ENCODE measurements at regions not wholly inside any gene's neighbourhood (a gene's known extent, or its start where the extent isn't known, plus 50 kb on each side); places are given as distances from the start of the nearest gene placed in this dataset.

DNA sequence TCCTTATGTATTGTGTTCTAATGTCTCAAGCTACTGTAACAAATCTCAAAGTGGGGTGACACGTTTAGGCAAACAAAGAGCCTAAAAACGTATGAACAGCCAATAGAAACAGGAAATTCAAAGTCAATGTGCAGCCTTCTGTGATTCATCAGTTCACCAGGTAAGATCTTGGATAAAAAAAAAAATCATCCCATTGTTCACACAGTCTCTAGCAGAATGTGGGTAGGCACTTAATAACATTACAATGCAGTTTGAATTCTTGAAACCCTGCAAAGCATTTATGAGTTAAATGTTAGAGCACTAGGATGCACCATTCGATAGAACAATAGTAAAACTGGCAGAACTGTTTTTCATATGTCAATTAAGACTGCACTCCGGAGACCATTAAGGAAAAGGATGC, 88.2 kb upstream of the HDAC9 start:
- TF ChIP-seq, protein P1, sequence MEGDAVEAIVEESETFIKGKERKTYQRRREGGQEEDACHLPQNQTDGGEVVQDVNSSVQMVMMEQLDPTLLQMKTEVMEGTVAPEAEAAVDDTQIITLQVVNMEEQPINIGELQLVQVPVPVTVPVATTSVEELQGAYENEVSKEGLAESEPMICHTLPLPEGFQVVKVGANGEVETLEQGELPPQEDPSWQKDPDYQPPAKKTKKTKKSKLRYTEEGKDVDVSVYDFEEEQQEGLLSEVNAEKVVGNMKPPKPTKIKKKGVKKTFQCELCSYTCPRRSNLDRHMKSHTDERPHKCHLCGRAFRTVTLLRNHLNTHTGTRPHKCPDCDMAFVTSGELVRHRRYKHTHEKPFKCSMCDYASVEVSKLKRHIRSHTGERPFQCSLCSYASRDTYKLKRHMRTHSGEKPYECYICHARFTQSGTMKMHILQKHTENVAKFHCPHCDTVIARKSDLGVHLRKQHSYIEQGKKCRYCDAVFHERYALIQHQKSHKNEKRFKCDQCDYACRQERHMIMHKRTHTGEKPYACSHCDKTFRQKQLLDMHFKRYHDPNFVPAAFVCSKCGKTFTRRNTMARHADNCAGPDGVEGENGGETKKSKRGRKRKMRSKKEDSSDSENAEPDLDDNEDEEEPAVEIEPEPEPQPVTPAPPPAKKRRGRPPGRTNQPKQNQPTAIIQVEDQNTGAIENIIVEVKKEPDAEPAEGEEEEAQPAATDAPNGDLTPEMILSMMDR (IDR thresholded peaks at IDR 0.05; ENCODE audit: low read depth, low read length, missing control alignments), result no peak
- H3K4me3 ChIP-seq (ENCODE audit: low read depth, low read length), result no peak overlapping the region
- in situ Hi-C loops (cut with HindIII; ENCODE audit: low sequenced_read_pairs), result no loop called here
- no peak for DNase-seq (ENCODE audit: low read depth)

DNA sequence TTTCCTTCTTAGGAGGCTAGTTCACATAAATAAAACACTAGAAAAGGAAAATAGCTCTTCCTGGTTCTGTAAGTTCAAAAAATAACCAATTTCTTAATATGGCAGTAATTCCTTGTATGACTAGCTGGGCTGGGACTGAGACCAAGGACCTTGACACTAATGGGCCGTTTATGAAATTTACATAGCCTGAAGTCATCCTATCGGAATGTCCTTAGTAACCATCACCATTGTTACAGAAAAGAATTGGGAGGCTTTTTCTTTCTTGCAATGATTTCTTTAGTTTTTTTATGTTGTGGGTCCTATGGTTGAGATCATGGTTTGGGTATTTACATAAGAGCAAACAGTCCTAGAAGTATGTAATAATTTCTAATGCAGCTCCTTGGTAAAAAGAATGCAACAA, 87.1 kb upstream of the HDAC9 start:
- in situ Hi-C loops (cut with HindIII; ENCODE audit: low sequenced_read_pairs), result no loop called here
- peak; percentile 76 for DNase-seq (ENCODE audit: low read depth)
- TF ChIP-seq, protein P1 (IDR thresholded peaks at IDR 0.05; ENCODE audit: low read depth, low read length, missing control alignments), result no peak
- no peak overlapping the region for H3K4me3 ChIP-seq (ENCODE audit: low read depth, low read length)

DNA sequence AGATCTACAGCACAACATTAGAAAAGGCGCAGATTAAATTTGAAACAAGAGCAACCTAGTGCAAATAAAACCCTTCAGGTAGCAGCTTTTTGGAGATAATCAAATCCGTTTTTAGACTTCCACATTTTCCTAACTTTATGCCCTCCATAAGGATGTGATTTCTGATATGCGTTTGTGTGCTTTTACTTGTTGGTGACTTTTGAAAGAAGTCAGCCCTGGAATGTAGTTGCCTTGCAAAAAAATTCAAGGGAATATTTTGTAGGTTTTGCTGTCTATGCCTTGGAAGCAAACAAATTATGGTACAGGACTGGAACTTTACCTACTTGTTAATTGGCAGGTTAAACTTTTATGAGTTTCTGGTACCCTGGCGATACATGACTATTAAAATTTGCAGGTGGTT, 86.7 kb upstream of the HDAC9 start:
- no peak overlapping the region for H3K4me3 ChIP-seq (ENCODE audit: low read depth, low read length)
- DNase-seq (ENCODE audit: low read depth), result no peak
- TF ChIP-seq, protein P1 (IDR thresholded peaks at IDR 0.05; ENCODE audit: low read depth, low read length, missing control alignments), result no peak
- in situ Hi-C loops (cut with HindIII; ENCODE audit: low sequenced_read_pairs), result no loop called here

DNA sequence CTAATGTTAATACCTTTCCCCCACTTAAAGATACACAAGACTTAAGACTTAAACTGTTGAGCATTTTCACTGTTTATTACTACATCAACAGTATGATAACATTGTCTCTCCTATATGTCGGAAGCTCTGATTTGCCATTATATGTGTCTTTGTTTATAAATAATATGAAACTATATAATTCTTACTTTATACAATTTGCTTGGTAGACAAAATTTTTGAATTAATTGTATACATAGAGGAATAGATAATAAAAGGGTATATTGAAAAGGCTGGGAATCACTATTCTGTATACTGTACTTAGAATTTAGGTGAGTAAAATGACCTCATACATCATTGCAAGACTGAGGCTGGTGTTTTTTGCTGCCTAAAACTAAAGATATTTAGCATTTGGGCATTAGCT, 82.1 kb upstream of the HDAC9 start:
- in situ Hi-C loops (cut with HindIII; ENCODE audit: low sequenced_read_pairs), result no loop called here
- DNase-seq (ENCODE audit: low read depth), result no peak
- no peak overlapping the region for H3K4me3 ChIP-seq (ENCODE audit: low read depth, low read length)
- TF ChIP-seq, protein P1 (IDR thresholded peaks at IDR 0.05; ENCODE audit: low read depth, low read length, missing control alignments), result no peak

DNA sequence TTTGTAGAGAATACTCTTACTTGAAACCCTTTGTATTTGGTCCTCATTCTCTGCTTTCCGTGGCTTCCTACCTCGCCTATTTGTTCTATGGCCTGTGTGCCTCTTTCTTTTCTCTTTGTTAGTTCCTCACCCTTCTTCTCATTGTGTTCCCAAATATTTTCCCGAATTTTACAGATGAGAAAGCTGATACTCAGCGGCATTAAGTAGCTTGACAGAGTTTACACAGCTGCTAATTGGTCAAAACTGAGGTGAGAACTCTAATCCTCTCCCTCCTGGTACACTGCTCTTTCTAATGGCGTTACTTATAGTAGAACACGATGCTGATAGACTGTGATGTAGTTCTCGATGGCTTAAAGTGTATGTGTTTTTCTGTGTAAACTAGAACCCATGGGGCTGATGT, 80.7 kb upstream of the HDAC9 start:
- TF ChIP-seq, protein P1 (IDR thresholded peaks at IDR 0.05; ENCODE audit: low read depth, low read length, missing control alignments), result no peak
- no peak for DNase-seq (ENCODE audit: low read depth)
- in situ Hi-C loops (cut with HindIII; ENCODE audit: low sequenced_read_pairs), result no loop called here
- no peak overlapping the region for H3K4me3 ChIP-seq (ENCODE audit: low read depth, low read length)

DNA sequence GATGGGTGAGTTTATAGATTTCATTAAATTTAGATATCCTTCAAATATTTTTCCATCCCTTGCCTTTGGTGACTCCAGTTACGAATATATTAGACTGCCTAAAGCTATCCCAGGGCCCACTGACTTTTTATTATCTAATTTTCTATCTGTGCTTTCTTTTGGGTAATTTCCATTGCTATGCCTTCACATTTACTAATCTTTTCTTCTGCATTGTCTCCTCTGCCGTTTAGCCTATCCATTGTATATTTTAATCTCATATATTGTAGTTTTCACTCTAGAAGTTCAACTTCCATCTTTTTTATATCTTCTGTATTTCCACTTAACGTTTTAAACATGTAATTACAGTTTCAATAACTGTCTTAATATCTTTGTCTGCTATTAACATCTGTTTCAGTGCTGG, 78.6 kb upstream of the HDAC9 start:
- TF ChIP-seq, protein P1 (IDR thresholded peaks at IDR 0.05; ENCODE audit: low read depth, low read length, missing control alignments), result no peak

DNA sequence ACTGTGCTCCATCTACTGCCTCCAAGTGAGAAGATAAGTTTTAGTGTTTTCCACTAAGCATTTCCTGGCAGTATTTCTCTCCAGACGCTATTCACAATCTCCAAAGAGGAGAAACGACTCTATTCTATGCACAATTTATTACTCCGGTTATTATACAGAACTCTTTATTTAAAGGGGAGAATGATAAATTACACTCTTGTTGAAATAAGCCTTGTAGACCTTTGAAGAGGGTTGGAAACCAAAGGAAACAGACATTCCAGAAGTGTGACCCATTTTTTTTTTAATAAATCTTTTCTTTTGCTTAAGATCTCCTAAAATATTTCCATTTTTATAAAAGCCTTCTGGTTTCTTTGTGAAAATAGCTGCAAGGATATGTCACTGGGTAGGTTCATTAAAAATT, 76.1 kb upstream of the HDAC9 start:
- TF ChIP-seq, protein P1 (IDR thresholded peaks at IDR 0.05; ENCODE audit: low read depth, low read length, missing control alignments), result no peak
- in situ Hi-C loops (cut with HindIII; ENCODE audit: low sequenced_read_pairs), result no loop called here
- no peak for DNase-seq (ENCODE audit: low read depth)
- H3K4me3 ChIP-seq (ENCODE audit: low read depth, low read length), result no peak overlapping the region

More for the DNA sequence above, 78.6 kb upstream of the HDAC9 start:
- in situ Hi-C loops (cut with HindIII; ENCODE audit: low sequenced_read_pairs), result no loop called here
- no peak for DNase-seq (ENCODE audit: low read depth)
- no peak overlapping the region for H3K4me3 ChIP-seq (ENCODE audit: low read depth, low read length)

All from astrocyte of the cerebellum (primary cell).